ENCODE measurements at regions not wholly inside any gene's neighbourhood (a gene's known extent, or its start where the extent isn't known, plus 50 kb on each side); places are given as distances from the start of the nearest gene placed in this dataset.
"Not testable (repeated sequence)": the region's sequence is repeated elsewhere in the genome, so short reads cannot be mapped to it uniquely, and the experiment has no call there.

GRCh38 chr6:112459758-112460304 is 112.7 kb downstream of the RFPL4B start:
- DNase-seq (ENCODE audit: low read depth in 2 of 2): no peak

- no peak for DNase-seq (ENCODE audit: low read depth in 2 of 2)
Observed at GRCh38 chr6:112464901-112465665, 118.0 kb downstream of the RFPL4B start.

GRCh38 chr6:112466373-112467151 is 119.4 kb downstream of the RFPL4B start:
- no peak for DNase-seq (ENCODE audit: low read depth in 2 of 2)

- no peak for DNase-seq (ENCODE audit: low read depth in 2 of 2)
Observed at GRCh38 chr6:112468359-112468758, 121.2 kb downstream of the RFPL4B start.

GRCh38 chr6:112469306-112469705 is 122.2 kb downstream of the RFPL4B start:
- no peak for DNase-seq (ENCODE audit: low read depth in 2 of 2)

GRCh38 chr6:112470376-112470775 is 123.2 kb downstream of the RFPL4B start:
- no peak for DNase-seq (ENCODE audit: low read depth in 2 of 2)

GRCh38 chr6:112470950-112471349 is 123.8 kb downstream of the RFPL4B start:
- DNase-seq (ENCODE audit: low read depth in 2 of 2): no peak

- no peak for DNase-seq (ENCODE audit: low read depth in 2 of 2)
Observed at GRCh38 chr6:112475083-112475482, 128.0 kb downstream of the RFPL4B start.

GRCh38 chr6:112477125-112477524 is 130.0 kb downstream of the RFPL4B start:
- no peak for DNase-seq (ENCODE audit: low read depth in 2 of 2)

- DNase-seq (ENCODE audit: low read depth in 2 of 2): no peak
Observed at GRCh38 chr6:112478036-112478435, 130.9 kb downstream of the RFPL4B start.

GRCh38 chr6:112479975-112480374 is 132.8 kb downstream of the RFPL4B start:
- DNase-seq (ENCODE audit: low read depth in 2 of 2): not testable (repeated sequence)

- no peak for DNase-seq (ENCODE audit: low read depth in 2 of 2)
Observed at GRCh38 chr6:112480553-112480952, 133.4 kb downstream of the RFPL4B start.

GRCh38 chr6:112481211-112481610 is 134.1 kb downstream of the RFPL4B start:
- no peak for DNase-seq (ENCODE audit: low read depth in 2 of 2)

GRCh38 chr6:112482373-112482772 is 135.2 kb downstream of the RFPL4B start:
- DNase-seq (ENCODE audit: low read depth in 2 of 2): no peak

- DNase-seq (ENCODE audit: low read depth in 2 of 2): no peak
Observed at GRCh38 chr6:112485120-112485826, 138.1 kb downstream of the RFPL4B start.

GRCh38 chr6:112485827-112486212 is 138.7 kb downstream of the RFPL4B start:
- no peak for DNase-seq (ENCODE audit: low read depth in 2 of 2)

- DNase-seq (ENCODE audit: low read depth in 2 of 2): no peak
Observed at GRCh38 chr6:112486454-112486853, 139.3 kb downstream of the RFPL4B start.

GRCh38 chr6:112488238-112488637 is 141.1 kb downstream of the RFPL4B start:
- DNase-seq (ENCODE audit: low read depth in 2 of 2): no peak

GRCh38 chr6:112501705-112502104 is 154.6 kb downstream of the RFPL4B start:
- no peak for DNase-seq (ENCODE audit: low read depth in 2 of 2)

- no peak for DNase-seq (ENCODE audit: low read depth in 2 of 2)
Observed at GRCh38 chr6:112502351-112503090, 155.4 kb downstream of the RFPL4B start.

GRCh38 chr6:112503091-112503596 is 156.0 kb downstream of the RFPL4B start:
- DNase-seq (ENCODE audit: low read depth in 2 of 2): no peak
